Left lobe of liver (tissue), 2 donors: ENCODE measurements at regions not wholly inside any gene's neighbourhood (a gene's known extent, or its start where the extent isn't known, plus 50 kb on each side); places are given as distances from the start of the nearest gene placed in this dataset.
A peak's percentile ranks its signal among the peaks of the same experiment; 100 is the strongest.

ENCODE experiments used
- ATAC-seq: fragments of 200-7000 bp; cut with Tn5 transposase; one replicate; pipeline ENCODE4 v1.9.1; 2020; ENCODE audit warnings: mild to moderate bottlenecking, moderate library complexity
- DNase-seq: peaks from one replicate; pipeline ENCODE4 v3.0.0-alpha.2; 2020; ENCODE audit warnings: low spot score
- donor health status: DM: no; HTN: no; CAD: no; lungs with moderate emphysema.
- donor health status: DM: no; HTN: yes; CAD: no.

DNA sequence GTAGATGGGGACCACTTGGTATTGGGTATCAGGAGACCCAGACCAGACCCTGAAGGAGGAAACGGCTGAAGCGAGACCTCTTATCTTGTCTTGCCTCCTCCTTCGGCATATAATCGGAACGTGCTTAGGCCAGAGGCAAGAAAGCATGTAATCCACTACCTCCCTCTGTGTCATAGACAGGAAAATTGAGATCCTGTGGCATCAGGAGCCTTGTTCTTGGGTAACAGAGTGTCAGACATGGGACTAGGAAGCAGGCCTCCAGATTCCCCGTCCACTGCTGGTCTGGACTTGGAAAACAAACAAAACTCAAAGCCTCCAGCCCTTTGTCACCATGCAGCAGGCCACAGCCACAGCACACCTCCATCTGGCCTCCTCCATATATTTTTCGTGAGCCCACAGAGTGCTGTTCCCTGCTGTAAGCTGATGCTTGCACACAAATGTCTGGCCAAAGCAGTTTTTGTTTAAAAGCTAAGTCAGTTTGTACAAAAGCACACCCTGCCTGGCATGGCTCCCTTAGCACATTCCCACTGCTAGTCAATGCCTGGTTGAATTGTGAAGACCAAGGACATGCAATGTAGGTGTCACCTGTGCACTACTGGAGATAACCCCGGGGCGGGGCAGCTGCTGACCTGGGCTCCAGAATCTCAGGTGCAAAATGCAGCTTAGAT is 510.9 kb downstream of the RPS24 start:
- no peak for DNase-seq
- no peak for ATAC-seq

DNA sequence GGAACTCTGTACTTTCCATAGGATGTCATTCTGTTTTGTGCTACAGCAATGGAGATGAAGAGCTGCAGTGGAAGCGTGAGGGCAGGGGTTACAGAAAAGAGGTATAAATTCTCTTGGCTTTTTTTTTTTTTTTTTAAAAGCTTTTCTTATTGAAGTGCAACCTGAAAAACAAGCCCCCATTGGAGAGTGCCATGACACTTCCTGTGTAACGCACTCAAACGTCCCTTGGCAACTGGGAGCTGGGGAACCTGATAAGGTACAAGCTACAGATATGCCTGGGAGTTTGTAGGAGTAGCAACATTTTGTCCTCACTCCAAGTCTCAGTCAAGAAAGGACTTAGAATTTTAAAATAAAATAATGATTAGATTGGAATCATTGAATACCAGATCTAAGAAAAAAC is 512.1 kb downstream of the RPS24 start:
- ATAC-seq (no peak), DNase-seq (no peak)

DNA sequence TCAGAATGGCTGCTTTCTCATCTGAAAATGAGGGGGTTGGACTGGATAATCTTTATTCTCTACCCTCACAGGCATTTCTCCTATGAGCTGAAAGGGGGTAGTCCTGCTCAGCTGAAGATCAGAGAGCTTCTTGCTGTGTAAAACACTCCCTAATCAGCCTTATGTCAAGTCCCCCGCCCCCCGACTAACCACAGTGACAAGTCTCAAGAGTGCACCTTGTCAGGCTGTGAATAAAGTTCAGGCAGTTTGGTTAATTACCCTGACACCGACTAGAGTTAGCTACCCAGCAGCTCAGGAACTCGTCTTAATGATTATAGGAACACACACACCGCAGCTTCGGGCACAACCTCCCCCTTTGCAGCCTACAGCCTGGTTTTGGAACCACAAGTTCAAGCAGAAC is 513.7 kb downstream of the RPS24 start:
- DNase-seq (no peak), ATAC-seq (no peak)

DNA sequence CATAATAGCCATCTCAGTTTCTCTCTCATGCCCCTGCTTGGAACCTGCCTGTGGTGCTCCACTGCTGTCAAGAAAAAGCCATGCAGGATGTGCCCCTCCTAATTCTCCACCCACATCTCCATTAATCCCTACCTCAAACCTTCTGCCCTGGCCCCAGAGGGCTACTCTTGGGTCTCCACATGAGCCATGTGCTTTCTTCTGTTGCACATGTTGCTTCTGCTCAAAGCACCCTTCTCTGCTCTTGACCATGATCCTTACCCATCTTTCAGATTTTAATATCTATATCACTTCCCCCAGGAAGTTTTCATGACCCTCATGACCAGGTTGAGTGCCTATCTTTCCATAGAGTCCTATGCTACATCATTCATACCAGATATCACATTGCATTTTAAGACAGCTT is 514.2 kb downstream of the RPS24 start:
- DNase-seq (no peak), ATAC-seq (no peak)

DNA sequence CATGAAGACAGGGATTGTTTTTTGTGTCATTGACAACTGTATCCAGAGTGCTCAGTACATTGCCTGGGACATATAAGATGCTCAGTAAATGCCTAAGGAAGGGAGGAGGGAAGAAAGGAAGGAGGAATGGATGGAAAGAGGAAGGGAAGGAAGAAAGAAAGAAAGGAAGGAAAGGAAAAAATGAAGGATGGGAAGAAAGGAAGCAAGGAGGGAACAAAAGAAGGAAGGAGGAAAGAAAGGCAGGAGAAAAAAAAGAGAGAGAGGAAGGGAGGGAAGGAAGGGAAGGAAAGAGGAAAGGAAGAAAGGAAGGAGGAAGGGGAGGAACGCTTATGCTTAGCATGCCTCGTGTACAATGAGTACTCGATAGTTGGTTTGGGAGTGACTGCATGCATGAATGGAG is 514.7 kb downstream of the RPS24 start:
- no peak for DNase-seq
- no peak for ATAC-seq

DNA sequence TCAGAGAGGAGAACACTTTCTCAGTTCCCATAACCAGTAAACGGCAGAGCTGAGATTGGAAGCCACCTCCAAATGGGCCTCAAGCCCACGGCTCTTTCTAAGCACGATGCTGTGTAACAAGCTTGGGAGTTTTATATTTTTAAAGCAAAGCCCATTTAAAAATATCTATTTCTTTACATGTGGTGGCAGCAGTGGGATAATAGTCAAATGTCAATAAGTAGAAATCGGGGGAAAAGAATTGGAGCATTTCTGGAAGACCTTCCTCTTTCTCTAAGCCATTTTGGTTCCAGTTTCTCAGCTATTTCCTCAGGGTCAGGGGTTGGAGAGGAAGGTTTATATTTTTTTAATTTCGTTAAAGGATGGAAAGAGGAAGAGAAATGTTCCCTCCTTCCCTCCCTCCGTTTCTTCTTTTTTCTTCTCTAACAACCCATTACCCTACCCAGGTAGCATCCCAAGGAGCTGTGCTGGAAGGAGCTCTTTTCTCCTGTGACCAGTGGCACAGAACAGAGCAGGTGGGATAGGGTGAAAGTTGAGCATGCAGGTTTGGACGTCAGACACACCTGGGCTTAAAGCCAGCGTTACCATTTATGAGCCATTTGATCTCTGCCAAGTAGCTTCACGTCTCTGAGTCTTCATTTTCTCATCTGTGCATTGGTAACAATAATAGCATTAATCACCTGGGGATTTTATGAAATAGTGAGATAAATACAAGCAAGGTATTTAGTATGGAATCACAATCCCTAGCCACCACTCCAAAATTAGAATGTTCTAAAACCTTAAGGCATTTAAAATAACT is 515.7 kb downstream of the RPS24 start:
- no peak for ATAC-seq

DNA sequence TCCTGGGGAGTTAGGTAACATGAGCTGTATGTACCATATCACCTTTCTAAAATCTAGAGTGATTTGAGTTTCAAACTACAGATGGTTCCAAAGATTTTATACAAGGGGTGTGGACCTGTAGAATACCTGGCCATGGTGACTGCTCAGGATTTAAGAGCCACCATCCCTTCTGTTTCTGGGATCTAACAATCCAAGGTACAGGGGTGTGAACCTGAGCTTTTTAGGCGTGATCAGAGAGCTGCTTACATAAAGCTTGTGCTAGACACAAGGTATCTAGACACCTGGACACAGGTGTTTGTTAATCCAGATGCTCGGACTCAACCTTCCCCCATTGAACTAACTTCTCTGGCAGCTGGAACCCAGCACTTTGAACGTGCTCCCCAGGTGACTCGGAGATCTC is 516.4 kb downstream of the RPS24 start:
- ATAC-seq = no peak

More for the DNA sequence above, 515.7 kb downstream of the RPS24 start:
- DNase-seq = no peak

DNA sequence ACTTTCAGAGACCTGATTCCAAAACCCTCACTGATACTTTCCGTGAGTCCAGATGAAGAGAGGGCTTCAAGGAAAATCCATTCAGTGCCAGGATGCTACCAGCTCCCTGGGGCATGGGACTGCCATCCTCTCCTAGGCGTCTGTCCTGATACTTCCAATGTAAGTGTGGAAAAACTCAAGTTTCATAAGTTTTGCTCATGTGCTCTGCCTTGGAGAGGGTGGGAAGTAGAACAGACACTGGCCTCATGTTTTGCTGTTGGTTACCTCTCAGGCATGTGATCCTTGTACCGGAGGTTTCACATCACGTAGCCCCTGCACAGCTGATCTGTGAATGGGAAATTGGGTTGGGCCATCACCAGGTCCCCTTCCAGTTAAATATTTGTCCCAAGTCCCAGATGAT is 517.1 kb downstream of the RPS24 start:
- no peak for ATAC-seq
- no peak for DNase-seq

More for the DNA sequence above, 516.4 kb downstream of the RPS24 start:
- DNase-seq = no peak

DNA sequence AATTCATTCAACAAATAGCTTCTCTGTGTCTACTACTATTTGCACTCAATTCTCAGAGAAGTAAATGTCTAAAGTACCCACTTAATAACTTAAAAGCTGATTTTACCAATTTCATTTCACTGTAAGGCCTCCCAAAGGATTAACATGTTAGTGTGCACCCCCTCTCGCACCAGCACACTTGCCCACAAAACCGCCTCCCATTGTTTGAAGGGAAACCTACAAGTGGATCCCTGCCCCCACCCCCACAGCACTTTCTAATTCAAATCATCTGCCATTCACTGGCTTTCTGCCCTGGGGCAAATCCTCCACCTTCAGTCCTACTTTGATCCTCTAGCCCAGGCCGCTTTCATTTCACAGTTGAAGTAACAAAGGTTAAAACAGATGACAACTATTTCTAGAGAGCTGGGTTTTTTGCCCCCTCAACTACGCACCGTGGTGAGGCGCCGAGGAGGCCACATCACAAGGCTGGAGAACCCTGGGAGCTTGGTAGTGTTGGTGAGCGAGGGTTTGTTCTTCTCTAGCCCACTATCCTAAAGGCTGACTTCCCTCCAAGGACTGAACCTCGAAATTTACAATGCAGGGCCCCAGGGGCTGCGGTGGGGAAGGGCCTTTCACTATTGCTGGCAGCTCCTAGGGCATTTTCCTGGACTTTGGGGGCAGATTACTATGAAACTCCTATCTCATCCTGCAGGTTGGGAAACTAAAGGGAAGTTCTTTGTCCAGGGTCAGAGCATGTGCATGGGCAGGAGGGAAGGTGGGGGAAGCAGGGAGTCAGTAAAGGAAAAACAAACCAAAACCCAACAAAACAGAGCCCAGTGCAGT is 517.4 kb upstream of the ZMIZ1 start:
- ATAC-seq (peak; percentile 75), DNase-seq (peak; percentile 52)

DNA sequence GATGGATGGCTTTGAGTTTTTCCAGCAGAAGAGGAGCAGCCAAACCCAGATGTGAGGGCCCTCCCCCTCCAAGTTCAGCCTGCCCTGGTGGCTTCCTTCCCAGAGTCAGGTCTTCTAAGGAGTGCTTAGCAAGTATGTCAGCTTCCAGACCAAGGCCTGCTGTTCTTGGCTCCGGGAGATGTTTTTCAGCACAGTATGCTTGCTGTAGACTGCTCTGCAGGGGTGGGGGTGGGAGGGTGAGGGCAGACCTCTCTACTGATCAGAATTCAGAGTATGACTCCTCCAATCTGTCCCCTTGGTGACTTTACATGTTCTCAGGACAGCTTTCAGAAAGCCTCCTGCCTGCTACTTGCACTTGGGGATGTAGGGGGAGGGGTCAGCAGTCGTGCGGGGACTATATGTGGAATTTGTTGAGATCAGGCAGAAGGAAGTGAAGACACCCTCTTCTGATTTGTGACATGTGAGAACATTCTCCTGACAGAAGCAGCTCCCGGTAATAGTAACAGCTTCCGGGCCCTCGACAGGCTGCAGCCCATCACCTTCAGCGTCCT is 516.4 kb upstream of the ZMIZ1 start:
- DNase-seq = no peak
- ATAC-seq = peak; percentile 36

DNA sequence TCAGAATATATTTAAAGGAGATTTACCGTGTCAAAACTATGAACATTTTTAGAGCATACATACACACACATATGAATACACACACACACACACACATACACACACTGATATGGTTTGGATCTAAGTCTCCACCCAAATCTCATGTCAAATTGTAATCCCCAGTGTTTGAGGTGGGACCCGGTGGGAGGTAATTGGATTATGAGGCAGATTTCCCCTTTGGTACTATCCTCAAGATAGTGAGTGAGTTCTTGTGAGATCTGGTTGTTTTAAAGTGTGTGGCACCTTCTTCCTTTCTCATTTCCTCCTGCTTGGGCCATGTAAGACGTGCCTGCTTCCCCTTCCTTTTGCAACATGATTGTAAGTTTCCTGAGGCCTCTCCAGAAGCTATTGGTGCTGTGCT is 515.0 kb upstream of the ZMIZ1 start:
- ATAC-seq (no peak), DNase-seq (no peak)

DNA sequence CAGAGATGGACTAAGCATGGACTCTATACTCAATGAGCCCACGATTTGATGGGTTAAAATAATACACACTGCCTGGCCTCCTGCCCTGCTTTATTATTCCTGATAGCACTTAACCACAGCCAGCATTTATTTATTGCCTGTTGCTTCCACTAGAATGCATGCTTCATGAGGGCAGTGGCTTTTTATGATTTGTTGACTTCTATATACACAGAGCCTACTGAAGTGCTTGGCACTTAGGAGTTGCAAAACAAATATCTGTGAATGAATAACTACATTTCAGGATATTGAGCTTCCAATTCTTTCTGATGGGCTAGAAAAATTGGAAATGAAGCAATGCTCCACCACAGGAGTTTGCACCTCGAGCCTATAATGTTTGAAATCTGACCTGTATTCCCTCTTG is 513.6 kb upstream of the ZMIZ1 start:
- ATAC-seq (peak; percentile 28), DNase-seq (no peak)

DNA sequence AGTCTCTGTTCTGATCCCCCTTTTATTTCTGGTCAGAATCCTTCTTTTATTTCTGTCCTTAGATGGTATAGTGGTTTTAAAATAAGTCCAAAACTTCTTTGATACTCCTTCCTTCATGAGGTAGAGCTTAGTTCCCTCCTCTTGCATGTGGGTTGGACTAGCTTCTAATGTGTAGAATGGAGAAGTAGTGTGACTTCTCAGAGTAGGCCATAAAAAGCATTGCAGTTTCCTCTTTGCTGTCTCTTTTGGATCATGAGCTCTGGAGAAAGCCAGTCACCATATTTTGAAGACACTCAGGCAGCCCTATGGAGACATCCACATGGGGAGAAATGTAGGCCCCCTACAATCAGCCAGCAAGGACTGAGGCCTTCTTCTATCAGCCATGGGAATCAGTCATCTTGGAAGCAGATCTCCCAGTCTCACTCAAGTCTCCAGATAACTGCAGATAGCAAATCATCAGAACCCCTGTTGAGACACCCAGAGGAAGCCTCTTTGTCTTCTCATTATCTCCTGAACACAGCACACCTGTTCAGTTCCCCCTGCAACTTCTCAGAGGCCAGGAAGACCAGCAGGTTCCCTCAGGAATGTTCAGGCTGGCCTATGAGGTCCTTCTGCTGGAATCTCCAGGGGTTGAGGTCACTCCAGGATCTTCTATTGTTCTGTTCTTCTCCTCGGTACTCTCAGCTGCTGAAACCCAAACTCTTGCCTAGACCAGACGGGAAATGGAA is 511.9 kb upstream of the ZMIZ1 start:
- ATAC-seq (peak; percentile 16), DNase-seq (no peak)

DNA sequence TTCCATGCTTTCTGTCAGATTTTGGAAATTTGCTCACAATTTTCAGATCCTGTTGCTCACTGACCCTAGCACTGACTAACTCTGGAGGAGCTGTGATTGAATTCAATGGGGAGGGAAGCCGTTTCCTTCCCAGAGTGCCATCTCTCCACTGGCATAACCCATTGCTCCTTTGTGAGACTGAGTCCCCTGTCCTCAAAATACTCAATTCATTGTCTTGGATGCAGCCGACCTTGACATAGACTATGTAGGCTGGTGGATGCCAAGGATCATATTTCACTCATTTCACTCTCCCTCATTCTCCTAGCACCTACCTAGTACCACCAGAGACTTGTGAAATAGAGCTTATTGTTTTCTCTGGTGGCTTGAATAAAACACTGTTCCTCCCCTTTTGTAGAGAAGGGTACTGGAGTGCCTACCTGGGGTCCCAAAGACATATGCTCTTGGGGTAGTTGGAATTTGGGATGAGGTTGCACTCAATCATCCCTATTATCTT is 511.3 kb upstream of the ZMIZ1 start:
- ATAC-seq = no peak

DNA sequence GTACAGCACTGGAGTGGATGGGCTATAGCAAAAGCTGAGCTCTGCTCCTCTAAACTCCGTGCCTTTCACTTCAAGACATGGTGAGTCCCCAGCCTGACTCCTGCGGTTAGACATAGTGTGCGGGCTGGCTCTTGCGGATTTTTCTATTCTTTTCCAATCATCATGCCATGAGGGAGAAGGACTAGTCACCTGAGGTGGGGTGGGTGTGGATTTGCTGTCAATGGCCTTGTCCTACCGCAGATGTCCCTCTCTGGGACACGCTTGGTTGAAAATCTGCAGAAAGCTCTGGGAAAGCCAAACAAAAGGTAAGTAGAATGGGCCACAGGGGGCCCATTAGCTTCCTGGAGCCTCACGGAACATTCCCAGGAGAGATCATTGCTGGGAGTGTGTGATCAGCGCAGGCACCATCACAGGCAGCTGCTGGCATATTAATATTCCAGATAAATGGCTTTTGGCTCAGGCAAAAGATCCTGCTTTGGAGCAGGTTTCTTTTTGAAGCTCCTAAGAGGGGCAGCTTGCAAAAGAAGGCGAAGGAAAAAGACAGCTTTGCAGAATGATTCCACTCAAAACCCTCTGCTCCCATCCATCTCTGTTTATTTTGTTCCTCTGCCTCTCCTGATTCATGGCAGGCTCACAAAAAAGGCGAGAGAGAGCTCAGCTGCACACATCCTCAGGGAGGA is 509.0 kb upstream of the ZMIZ1 start:
- DNase-seq (no peak), ATAC-seq (no peak)

More for the DNA sequence above, 511.3 kb upstream of the ZMIZ1 start:
- DNase-seq = no peak

DNA sequence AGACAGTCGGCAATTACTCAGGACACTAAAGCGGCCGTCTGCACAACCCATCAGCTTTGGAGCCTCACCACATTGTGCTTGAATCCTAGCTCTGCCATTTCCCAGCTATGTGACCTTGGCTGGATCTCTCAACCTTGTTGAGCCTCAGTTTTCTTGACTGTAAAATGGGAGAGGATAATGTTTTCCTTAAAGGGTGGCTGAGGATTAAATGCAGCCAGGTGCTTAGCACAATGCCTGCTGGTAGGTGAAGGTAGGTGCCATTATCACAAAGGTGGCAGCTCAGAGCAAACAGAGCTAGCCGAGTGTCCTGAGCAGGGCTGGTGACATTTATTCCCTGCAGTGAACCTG is 508.5 kb upstream of the ZMIZ1 start:
- ATAC-seq (no peak), DNase-seq (no peak)

DNA sequence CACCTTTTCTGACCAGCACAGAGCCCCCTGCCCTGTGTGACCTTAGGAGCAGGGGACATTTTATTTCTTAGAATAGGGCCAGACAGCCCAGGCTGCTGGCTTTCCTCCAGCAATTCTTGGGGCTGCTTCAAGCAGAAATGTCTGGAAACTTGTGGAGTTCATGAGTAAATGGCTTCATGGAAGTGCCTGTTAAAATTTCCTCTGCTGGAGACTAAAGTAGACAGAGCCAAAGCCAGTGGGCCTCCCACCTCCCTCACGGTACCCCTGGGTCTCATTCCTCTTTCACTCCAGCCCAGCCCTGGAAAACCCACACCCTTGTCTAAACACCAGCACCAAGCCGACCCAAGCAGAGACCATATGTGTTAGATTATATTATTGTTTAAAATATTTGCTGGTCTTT is 505.5 kb upstream of the ZMIZ1 start:
- ATAC-seq (no peak), DNase-seq (no peak)

DNA sequence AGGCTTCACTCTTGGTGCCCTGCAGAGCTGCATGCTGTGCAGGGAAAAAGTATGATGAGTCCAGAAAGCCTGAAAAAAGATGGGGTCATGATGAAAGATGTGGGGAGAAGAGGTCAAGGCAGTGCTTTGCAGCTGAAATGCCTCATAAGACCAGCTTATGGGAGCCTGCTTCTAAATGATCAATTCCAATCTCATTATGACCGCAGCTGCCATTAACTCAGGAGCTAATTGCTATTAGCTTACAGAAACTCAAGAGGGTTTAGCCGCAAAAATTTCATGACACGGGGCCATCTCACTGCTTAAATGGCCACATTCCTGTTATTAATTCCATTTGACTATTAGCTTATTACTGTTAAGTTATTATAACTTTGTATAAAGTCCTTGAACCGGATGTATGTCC is 502.9 kb upstream of the ZMIZ1 start:
- ATAC-seq = no peak
- no peak for DNase-seq

DNA sequence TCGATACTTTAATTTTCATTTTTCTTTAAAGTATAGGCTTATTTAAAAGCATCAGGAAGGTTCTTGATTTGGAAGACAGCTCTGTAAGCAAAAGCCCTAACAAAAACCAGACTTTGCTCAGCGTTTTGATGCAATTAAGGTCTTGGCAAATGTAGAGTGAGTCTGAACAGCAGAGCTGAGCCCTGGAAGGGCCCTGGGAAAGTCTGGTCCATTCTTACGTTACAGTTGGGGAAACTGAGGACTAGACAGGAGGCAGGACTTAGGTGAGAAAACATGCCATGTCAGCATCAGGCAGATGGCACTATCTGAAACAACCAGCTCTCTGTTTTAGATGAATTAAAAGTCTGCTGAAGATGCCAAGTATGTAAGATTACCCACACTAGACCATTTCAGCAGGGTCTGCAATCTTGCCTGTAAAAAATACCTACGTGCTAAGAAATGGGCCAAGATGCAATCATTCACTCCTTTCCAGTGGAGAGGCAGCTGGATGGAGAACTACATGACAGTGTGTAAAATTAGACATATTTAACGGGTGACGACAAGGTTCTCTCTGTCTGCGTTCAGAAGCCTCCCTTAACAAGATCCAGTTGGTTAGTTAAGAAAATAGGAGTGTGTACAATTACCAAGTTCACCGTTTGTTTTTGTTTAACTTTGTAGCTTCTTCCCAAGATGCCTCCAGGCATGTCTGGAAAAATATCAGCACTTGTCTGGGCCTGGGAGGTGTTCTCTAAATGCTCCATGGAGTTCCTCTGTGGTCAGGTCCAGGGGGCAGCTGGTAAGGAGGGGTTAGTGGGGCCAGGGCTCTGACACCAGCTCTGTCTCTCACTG is 502.3 kb upstream of the ZMIZ1 start:
- no peak for ATAC-seq

More for the DNA sequence above, 502.3 kb upstream of the ZMIZ1 start:
- no peak for DNase-seq
